GM18519 (cell line): ENCODE measurements at regions not wholly inside any gene's neighbourhood (a gene's known extent, or its start where the extent isn't known, plus 50 kb on each side); places are given as distances from the start of the nearest gene placed in this dataset.

Experiments used
- ATAC-seq: cut with Tn5 transposase; IDR thresholded peaks from one replicate; pipeline ENCODE4 v1.9.1; 2021; ENCODE audit warnings: mild to moderate bottlenecking, moderate library complexity; ENCODE audit not compliant: unreplicated experiment, low FRiP score

- no peak for ATAC-seq
These were observed 463.3 kb upstream of the DMAC1 start for GRCh38 chr9:8262625-8263622.

- no peak for ATAC-seq
These were observed 462.2 kb upstream of the DMAC1 start for GRCh38 chr9:8261737-8262136.

- ATAC-seq, result no peak
These were observed 459.4 kb upstream of the DMAC1 start for GRCh38 chr9:8259028-8259427.

- no peak for ATAC-seq
These were observed 457.3 kb upstream of the DMAC1 start for GRCh38 chr9:8256880-8257279.

- no peak for ATAC-seq
These were observed 456.3 kb upstream of the DMAC1 start for GRCh38 chr9:8255850-8256249.

- ATAC-seq, result no peak
These were observed 455.0 kb upstream of the DMAC1 start for GRCh38 chr9:8254541-8254940.

GRCh38 chr9:8252445-8252844, 452.9 kb upstream of the DMAC1 start:
- no peak for ATAC-seq

DNA sequence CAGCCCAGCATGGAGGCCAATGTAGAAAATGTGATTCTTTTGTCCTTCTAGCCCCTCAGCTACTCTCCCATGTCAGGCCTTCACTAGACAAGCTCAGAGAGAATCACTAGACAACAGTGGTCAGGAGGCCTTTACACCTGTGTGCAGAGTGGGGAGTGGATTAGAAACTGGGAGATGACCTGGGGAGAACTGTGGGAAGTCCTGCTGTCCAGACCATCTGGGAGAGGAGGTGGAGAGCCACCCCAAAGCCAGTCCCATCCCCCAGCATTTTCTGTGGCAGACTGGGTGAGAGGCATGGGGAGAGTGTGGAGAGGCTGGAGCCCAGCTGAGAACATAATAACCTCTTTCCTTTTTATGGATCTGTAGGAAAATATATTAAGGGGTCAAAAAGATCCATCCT, 452.0 kb upstream of the DMAC1 start:
- ATAC-seq, result no peak

- no peak for ATAC-seq
These were observed 445.0 kb upstream of the DMAC1 start for GRCh38 chr9:8244505-8245092.

DNA sequence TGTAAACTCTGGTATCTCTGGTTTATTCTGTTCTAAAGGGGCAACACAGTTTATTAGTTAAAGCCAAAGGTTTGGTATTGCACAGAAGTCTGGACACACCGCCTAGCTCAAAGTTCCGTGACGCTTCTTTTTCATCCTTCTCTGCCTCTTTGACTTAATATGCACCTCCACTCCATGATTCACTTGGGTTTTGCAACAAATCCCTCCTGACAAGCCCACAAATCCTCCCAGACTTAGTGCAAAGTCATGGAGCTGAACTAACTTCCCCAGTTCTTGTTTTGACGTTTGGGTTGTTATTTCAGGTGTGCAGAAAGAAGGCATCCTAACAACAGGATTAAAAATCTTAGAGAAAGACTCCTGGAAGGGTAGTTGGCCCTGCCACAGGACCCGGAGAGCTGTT, 441.6 kb upstream of the DMAC1 start:
- no peak for ATAC-seq

- ATAC-seq, result no peak
These were observed 437.5 kb upstream of the DMAC1 start for GRCh38 chr9:8237096-8237495.

DNA sequence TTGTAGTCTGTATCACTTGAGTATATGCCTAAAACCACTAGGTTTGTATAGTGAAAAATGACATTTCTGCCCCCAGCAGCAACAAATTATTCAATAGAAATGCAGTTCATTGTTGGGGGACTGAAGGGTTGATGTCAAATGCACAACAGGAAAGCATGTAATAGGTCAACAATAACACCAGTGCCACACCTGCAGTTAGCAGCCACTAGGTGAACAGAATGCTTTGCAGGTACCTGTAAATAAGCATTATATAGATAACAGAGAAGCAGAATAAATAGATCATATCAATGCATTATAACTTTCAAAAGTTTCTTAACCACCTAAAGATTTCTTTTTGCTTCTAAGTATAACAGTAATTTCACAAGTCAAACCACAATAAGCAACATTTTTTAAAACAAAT, 435.9 kb upstream of the DMAC1 start:
- no peak for ATAC-seq

GRCh38 chr9:8234316-8234715, 434.7 kb upstream of the DMAC1 start:
- no peak for ATAC-seq

GRCh38 chr9:8232726-8233125, 433.1 kb upstream of the DMAC1 start:
- ATAC-seq, result no peak

GRCh38 chr9:8229226-8229625, 429.6 kb upstream of the DMAC1 start:
- ATAC-seq, result no peak

GRCh38 chr9:8224381-8224801, 424.8 kb upstream of the DMAC1 start:
- no peak for ATAC-seq

GRCh38 chr9:8223861-8224260, 424.3 kb upstream of the DMAC1 start:
- no peak for ATAC-seq

DNA sequence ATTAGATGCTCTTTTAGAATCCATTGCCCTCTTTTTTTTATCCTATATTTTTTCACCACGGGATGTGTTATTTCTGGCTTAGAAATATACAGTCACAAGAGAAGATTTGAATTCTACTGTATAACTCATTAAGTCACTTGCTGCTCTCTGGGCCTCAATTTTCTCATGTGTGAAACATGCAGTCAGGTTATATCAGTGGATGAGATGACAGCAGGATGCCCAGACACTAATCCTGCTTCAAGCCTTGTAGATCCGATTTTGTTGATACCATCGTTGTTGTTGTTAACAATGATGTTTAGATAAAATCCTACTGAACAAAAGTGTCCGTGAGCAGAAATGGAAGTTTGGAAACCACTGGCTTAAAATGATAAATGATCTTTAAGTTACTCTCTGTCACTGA, 421.9 kb upstream of the DMAC1 start:
- ATAC-seq, result no peak

GRCh38 chr9:8208465-8208864, 408.9 kb upstream of the DMAC1 start:
- ATAC-seq, result no peak

DNA sequence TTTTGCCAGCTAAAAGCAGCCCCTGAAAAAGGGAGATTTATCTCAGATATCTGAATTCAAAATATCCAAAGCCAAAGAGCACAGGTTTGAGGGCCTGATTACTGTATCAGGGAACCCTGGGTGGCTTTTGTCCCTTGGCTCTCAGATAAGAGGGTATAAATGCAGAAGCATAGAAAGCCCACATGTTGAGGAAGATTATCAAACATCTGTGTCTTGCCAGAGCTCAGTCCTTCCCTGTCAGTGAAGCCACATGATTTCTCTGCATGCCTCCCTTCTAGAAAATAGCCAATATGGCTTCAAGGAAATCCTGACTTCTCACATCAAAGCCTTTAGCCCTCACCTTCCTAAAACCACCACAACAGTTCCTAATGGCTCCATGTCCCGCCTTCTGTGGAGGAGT, 408.0 kb upstream of the DMAC1 start:
- ATAC-seq, result no peak

DNA sequence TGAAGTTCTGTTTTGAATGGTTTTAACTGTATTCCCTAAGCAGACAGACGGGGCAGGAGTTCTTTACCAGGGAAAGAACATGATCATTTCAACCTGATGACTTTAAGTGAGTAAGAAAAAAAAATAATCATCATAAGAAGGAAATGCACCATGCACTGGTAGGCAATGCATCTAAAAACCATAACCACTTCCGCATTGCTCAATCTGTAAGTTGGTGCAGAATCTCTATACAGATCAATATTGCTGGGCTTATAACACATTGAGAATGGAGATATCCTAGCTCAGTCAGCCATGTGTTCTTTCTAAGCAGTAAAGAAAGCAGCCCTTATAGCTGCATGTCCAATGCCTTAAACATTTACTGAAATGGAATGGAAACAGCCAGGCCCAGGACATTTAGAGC, 407.1 kb upstream of the DMAC1 start:
- no peak for ATAC-seq

- no peak for ATAC-seq
These were observed 406.0 kb upstream of the DMAC1 start for GRCh38 chr9:8205576-8205975.
